ENCODE measurements at regions not wholly inside any gene's neighbourhood (a gene's known extent, or its start where the extent isn't known, plus 50 kb on each side); places are given as distances from the start of the nearest gene placed in this dataset.

DNA sequence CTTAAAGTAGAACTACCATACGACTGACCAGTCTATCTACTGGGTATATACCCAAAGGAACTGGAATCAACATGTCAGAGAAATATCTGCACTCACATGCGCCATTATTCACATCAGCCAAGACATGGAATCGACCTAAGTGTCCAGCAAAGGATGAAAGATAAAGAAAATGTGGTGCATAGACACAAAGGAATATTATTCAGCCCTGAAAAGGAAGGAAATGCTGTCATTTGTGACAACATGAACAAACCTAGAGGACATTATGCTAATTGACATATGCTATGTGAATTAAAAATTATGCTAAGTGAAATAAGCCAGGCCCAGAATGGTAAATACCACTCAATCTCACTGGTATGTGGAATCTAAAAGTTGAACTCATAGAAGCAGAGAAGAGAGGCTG, 123.7 kb downstream of the KLF6 start (continued):
- TF ChIP-seq ELF1 (IDR thresholded peaks at IDR 0.05) (no peak), EZH2phosphoT487 (IDR thresholded peaks at IDR 0.05; ENCODE audit: borderline replicate concordance, low read depth) (no peak), MEF2A (IDR thresholded peaks at IDR 0.05; ENCODE audit: borderline replicate concordance, low read depth) (no peak), FOSL2 (IDR thresholded peaks at IDR 0.05; ENCODE audit: borderline replicate concordance, low read depth) (no peak)
- TF ChIP-seq, protein P1, sequence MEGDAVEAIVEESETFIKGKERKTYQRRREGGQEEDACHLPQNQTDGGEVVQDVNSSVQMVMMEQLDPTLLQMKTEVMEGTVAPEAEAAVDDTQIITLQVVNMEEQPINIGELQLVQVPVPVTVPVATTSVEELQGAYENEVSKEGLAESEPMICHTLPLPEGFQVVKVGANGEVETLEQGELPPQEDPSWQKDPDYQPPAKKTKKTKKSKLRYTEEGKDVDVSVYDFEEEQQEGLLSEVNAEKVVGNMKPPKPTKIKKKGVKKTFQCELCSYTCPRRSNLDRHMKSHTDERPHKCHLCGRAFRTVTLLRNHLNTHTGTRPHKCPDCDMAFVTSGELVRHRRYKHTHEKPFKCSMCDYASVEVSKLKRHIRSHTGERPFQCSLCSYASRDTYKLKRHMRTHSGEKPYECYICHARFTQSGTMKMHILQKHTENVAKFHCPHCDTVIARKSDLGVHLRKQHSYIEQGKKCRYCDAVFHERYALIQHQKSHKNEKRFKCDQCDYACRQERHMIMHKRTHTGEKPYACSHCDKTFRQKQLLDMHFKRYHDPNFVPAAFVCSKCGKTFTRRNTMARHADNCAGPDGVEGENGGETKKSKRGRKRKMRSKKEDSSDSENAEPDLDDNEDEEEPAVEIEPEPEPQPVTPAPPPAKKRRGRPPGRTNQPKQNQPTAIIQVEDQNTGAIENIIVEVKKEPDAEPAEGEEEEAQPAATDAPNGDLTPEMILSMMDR (IDR thresholded peaks at IDR 0.05): no peak

DNA sequence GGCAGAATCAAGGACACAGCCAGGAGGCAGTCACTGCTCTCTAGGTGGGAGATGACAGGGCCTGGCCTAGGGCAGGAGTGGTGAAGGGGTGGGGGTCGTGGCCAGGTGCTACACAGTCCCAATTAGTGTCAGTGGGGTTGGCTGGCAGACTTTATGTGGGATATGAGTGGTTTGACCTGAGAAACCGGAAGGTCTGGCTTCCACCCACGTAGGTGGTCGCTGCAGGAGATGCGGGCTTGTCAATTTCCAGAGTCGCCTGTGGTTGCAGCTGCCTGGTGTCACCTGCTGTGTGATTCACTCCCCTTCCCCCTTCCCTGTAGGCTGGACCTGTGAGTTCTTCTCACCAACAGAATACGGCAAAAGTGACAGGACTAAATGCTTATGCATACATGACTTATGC, 124.3 kb downstream of the KLF6 start:
- TF ChIP-seq, protein P2, sequence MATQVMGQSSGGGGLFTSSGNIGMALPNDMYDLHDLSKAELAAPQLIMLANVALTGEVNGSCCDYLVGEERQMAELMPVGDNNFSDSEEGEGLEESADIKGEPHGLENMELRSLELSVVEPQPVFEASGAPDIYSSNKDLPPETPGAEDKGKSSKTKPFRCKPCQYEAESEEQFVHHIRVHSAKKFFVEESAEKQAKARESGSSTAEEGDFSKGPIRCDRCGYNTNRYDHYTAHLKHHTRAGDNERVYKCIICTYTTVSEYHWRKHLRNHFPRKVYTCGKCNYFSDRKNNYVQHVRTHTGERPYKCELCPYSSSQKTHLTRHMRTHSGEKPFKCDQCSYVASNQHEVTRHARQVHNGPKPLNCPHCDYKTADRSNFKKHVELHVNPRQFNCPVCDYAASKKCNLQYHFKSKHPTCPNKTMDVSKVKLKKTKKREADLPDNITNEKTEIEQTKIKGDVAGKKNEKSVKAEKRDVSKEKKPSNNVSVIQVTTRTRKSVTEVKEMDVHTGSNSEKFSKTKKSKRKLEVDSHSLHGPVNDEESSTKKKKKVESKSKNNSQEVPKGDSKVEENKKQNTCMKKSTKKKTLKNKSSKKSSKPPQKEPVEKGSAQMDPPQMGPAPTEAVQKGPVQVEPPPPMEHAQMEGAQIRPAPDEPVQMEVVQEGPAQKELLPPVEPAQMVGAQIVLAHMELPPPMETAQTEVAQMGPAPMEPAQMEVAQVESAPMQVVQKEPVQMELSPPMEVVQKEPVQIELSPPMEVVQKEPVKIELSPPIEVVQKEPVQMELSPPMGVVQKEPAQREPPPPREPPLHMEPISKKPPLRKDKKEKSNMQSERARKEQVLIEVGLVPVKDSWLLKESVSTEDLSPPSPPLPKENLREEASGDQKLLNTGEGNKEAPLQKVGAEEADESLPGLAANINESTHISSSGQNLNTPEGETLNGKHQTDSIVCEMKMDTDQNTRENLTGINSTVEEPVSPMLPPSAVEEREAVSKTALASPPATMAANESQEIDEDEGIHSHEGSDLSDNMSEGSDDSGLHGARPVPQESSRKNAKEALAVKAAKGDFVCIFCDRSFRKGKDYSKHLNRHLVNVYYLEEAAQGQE (IDR thresholded peaks at IDR 0.05; ENCODE audit: low read depth, low read length): no peak
- no peak for TF ChIP-seq SIN3A (IDR thresholded peaks at IDR 0.05; ENCODE audit: borderline replicate concordance, low read depth, low read length)
- H3K9me2 ChIP-seq: no peaks in the 10 kb centered on the region
- no peak overlapping the region for H3K4me2 ChIP-seq
- no peaks in the 10 kb centered on the region for H4K20me1 ChIP-seq (ENCODE audit: insufficient read depth)
- no peaks in the 10 kb centered on the region; a peak in 1 of 4 replicates for H3K4me1 ChIP-seq (ENCODE audit: control insufficient read depth in 1 of 2, insufficient read depth in 2 of 2, low read depth in 1 of 2, low read length in 1 of 2)
- H2AFZ ChIP-seq (ENCODE audit: low read depth): no peak overlapping the region
- CTCF ChIA-PET: no interaction called here
- DNase-seq: no peak
- H3K36me3 ChIP-seq (replicated peaks in 1 of 2; ENCODE audit: control insufficient read depth in 1 of 2, insufficient read depth in 2 of 2, low read length in 1 of 2): no peaks in the 10 kb centered on the region
- H3K9ac ChIP-seq: no peak overlapping the region
- no peaks in the 10 kb centered on the region for H3F3A ChIP-seq (replicated peaks; ENCODE audit: insufficient read depth)
- no peaks in the 10 kb centered on the region for H3K79me2 ChIP-seq (ENCODE audit: insufficient read depth)
- no peaks in the 10 kb centered on the region for H3K9me3 ChIP-seq
- H3K27me3 ChIP-seq (ENCODE audit: insufficient read depth): no peaks in the 10 kb centered on the region
- POLR2A ChIA-PET: no interaction called here
- 90% methylated on average over 4 of the region's 7 CpGs for whole genome bisulfite sequencing (ENCODE audit: low lambda C conversion rate)
- H3K4me3 ChIP-seq (ENCODE audit: low read depth in 2 of 2, low read length in 1 of 2): no peak overlapping the region
- no peak overlapping the region for H3K27ac ChIP-seq (ENCODE audit: low read depth in 2 of 2, low read length in 1 of 2)

DNA sequence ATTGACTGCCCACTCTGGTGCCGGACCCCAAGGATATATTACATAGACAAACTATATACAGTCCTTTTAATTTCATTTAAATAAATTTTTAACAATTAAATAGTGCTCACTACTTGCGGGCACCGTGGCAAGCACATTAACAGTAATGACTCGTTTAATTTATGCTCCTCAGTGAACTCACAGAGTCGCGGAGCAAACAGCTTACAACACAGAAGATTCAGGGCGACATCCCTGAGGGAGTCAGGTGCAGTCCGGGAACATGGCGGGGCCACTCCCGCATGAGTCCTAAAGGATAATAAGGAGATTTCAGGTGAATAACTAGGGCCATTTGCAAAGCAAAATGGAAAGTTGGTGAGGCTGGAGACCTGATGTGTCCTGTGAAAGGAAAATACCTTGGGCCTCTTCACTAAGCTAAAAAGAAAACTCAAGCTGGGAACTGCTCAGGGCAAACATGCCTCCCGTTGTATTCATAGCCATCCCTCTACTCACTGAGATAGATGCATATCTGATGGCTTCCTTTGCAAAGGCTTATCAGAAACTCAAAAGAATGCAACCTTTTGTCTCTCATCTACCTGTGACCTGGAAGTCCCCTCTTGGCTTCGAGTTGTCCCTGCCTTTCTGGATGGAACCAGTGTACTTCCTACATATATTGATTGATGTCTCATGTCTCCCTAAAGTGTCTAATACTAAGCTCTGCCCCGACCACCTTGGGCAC, 125.6 kb downstream of the KLF6 start:
- Histone ChIP-seq H3K4me2 (no peak overlapping the region), H3K4me1 (ENCODE audit: control insufficient read depth in 1 of 2, insufficient read depth in 2 of 2, low read depth in 1 of 2, low read length in 1 of 2) (peaks cover 0 to 5% of the 10 kb centered on the region in 2 experiments; a peak in 2 of 4 replicates), H3K27ac (ENCODE audit: low read depth in 2 of 2, low read length in 1 of 2) (no peak overlapping the region), H3K9me3 (no peaks in the 10 kb centered on the region), H2AFZ (ENCODE audit: low read depth) (no peak overlapping the region), H4K20me1 (ENCODE audit: insufficient read depth) (no peaks in the 10 kb centered on the region), H3K4me3 (ENCODE audit: low read depth in 2 of 2, low read length in 1 of 2) (no peak overlapping the region), H3F3A (replicated peaks; ENCODE audit: insufficient read depth) (peaks cover 7% of the 10 kb centered on the region), H3K36me3 (replicated peaks in 1 of 2; ENCODE audit: control insufficient read depth in 1 of 2, insufficient read depth in 2 of 2, low read length in 1 of 2) (no peaks in the 10 kb centered on the region), H3K9ac (no peak overlapping the region), H3K9me2 (no peaks in the 10 kb centered on the region), H3K79me2 (ENCODE audit: insufficient read depth) (no peaks in the 10 kb centered on the region), H3K27me3 (ENCODE audit: insufficient read depth) (no peaks in the 10 kb centered on the region)
- TF ChIP-seq GATA2 (CRISPR knock-in tag; IDR thresholded peaks at IDR 0.05): no peak
- no peak for TF ChIP-seq SIN3A (IDR thresholded peaks at IDR 0.05; ENCODE audit: borderline replicate concordance, low read depth, low read length)
- TF ChIP-seq ELF1 (IDR thresholded peaks at IDR 0.05): no peak
- TF ChIP-seq TEAD4 (IDR thresholded peaks at IDR 0.05; ENCODE audit: borderline replicate concordance, insufficient read depth): no peak
- no peak for TF ChIP-seq SMC3 (IDR thresholded peaks at IDR 0.05; ENCODE audit: low read depth, low read length)
- TF ChIP-seq CHD2 (IDR thresholded peaks at IDR 0.05; ENCODE audit: low read length, partially characterized antibody): no peak
- TF ChIP-seq FOXM1 (IDR thresholded peaks at IDR 0.05; ENCODE audit: low read depth): no peak
- no peak for TF ChIP-seq NFIC (IDR thresholded peaks at IDR 0.05; ENCODE audit: borderline replicate concordance)
- ChIA-PET POLR2A (no interaction called here), CTCF (no interaction called here)
- 91% methylated on average over 13 of the region's 13 CpGs for WGBS (ENCODE audit: low lambda C conversion rate)
- DNase-seq: no peak

Measured in SK-N-SH (cell line).